NT2/D1 (cell line): ENCODE measurements at regions not wholly inside any gene's neighbourhood (a gene's known extent, or its start where the extent isn't known, plus 50 kb on each side); places are given as distances from the start of the nearest gene placed in this dataset.

Source experiments
- DNase-seq: peaks from one replicate; pipeline ENCODE4 v3.0.0-alpha.2; 2011; ENCODE audit warnings: low read depth, low spot score
- H3K27me3 ChIP-seq: 2 replicates; pipeline ENCODE4 v1.6.0; 2011; ENCODE audit warnings: mild to moderate bottlenecking; ENCODE audit not compliant: insufficient read length, insufficient read depth
- H3K36me3 ChIP-seq: 2 replicates; pipeline ENCODE4 v1.6.1; 2011; ENCODE audit warnings: mild to moderate bottlenecking, low read length, mixed read lengths; ENCODE audit not compliant: insufficient read depth, insufficient read length
- H3K4me1 ChIP-seq: 2 replicates; pipeline ENCODE4 v1.5.1; 2011; ENCODE audit not compliant: insufficient read depth, insufficient read length
- H3K4me3 ChIP-seq: 2 replicates; pipeline ENCODE4 v1.5.1; 2011; ENCODE audit warnings: low read depth; ENCODE audit not compliant: insufficient read length
- H3K9ac ChIP-seq: 2 replicates; pipeline ENCODE4 v1.6.0; 2011; ENCODE audit warnings: low read depth; ENCODE audit not compliant: insufficient read length
- H3K9me3 ChIP-seq: 2 replicates; pipeline ENCODE4 v1.5.1; 2011; ENCODE audit warnings: mild to moderate bottlenecking, low read length; ENCODE audit not compliant: insufficient read depth
- SUZ12 ChIP-seq: IDR thresholded peaks from 2 replicates; pipeline ENCODE4 v1.6.1; 2011; ENCODE audit not compliant: insufficient read length, insufficient read depth; ENCODE audit errors: extremely low read depth
- YY1 ChIP-seq: IDR thresholded peaks from 2 replicates; pipeline ENCODE4 v1.6.1; 2011; ENCODE audit not compliant: insufficient read length, insufficient read depth
- ZNF274 ChIP-seq: IDR thresholded peaks from 2 replicates; pipeline ENCODE4 v1.6.1; 2011; ENCODE audit warnings: mild to moderate bottlenecking, low read depth, low read length

GRCh38 chr5:167995844-167996425 lies 295.5 kb upstream of the WWC1 start:
- no peaks in the 10 kb centered on the region for H3K27me3 ChIP-seq
- no peaks in the 10 kb centered on the region for H3K9me3 ChIP-seq
- H3K9ac ChIP-seq: no peak overlapping the region
- no peaks in the 10 kb centered on the region for H3K4me1 ChIP-seq
- no peak for TF ChIP-seq ZNF274
- no peak for TF ChIP-seq YY1
- no peak for TF ChIP-seq SUZ12
- DNase-seq: no peak
- H3K4me3 ChIP-seq: no peak overlapping the region
- H3K36me3 ChIP-seq: no peaks in the 10 kb centered on the region

GRCh38 chr5:167998148-167998767 lies 293.2 kb upstream of the WWC1 start:
- no peaks in the 10 kb centered on the region for H3K27me3 ChIP-seq
- H3K36me3 ChIP-seq: no peaks in the 10 kb centered on the region
- no peak overlapping the region for H3K4me3 ChIP-seq
- DNase-seq: no peak
- no peaks in the 10 kb centered on the region for H3K9me3 ChIP-seq
- no peaks in the 10 kb centered on the region for H3K4me1 ChIP-seq
- no peak overlapping the region for H3K9ac ChIP-seq
- no peak for TF ChIP-seq YY1

GRCh38 chr5:167999182-167999581 lies 292.3 kb upstream of the WWC1 start:
- TF ChIP-seq SUZ12 (no peak), YY1 (no peak), ZNF274 (no peak)
- Histone ChIP-seq H3K27me3 (no peaks in the 10 kb centered on the region), H3K9me3 (no peaks in the 10 kb centered on the region), H3K36me3 (no peaks in the 10 kb centered on the region), H3K4me1 (no peaks in the 10 kb centered on the region), H3K9ac (no peak overlapping the region), H3K4me3 (no peak overlapping the region)
- DNase-seq: no peak

DNA sequence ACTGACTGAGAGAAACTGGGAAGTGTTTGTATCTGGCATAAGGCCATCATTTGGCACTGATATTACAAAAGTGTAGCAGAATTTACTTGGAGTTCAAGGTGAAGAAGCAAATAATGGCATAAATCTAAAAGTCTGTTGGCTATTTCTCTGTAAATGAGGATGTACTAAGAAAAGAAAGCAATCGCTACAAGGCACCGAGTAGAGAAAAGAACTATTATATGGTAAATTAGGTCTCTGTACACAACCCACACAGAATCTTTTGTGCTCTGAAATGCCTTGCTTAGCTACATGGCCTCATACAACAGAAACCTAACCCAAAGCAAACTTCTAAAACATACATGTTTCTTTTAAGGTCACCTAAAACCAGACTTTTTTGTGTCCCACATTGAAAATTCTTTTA lies 290.1 kb upstream of the WWC1 start:
- Histone ChIP-seq H3K4me3 (no peak overlapping the region), H3K9ac (no peak overlapping the region), H3K27me3 (no peaks in the 10 kb centered on the region), H3K36me3 (no peaks in the 10 kb centered on the region), H3K4me1 (no peaks in the 10 kb centered on the region), H3K9me3 (no peaks in the 10 kb centered on the region)
- DNase-seq: no peak
- TF ChIP-seq ZNF274 (no peak), SUZ12 (no peak), YY1 (no peak)

- no peak overlapping the region for H3K9ac ChIP-seq
- no peaks in the 10 kb centered on the region for H3K27me3 ChIP-seq
- TF ChIP-seq YY1: no peak
- no peak for TF ChIP-seq ZNF274
- TF ChIP-seq SUZ12: no peak
- no peaks in the 10 kb centered on the region for H3K9me3 ChIP-seq
- H3K4me1 ChIP-seq: no peaks in the 10 kb centered on the region
- H3K36me3 ChIP-seq: no peaks in the 10 kb centered on the region
- no peak for DNase-seq
- no peak overlapping the region for H3K4me3 ChIP-seq
Observed at GRCh38 chr5:168002116-168002515, 289.3 kb upstream of the WWC1 start.

DNA sequence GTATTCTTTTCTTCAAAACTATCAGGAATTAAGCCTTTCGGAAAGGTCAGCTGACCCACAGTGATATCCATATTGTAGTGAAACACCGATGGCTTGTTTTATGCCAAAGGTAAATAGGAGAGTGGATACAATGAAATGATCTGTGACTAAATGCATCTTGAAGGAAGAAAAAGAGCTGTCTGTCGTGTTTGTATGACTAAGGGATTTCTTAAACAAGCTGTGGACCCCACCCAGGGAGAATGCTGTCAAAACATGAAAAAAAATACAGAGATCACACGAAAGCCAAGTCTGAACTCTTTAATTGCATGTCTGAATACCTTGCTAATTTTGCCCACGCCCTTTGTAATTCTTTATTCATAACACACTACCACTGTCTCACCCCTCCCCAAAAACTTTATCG lies 286.4 kb upstream of the WWC1 start:
- no peaks in the 10 kb centered on the region for H3K27me3 ChIP-seq
- no peaks in the 10 kb centered on the region for H3K4me1 ChIP-seq
- TF ChIP-seq ZNF274 (no peak), SUZ12 (no peak), YY1 (no peak)
- H3K9me3 ChIP-seq: no peaks in the 10 kb centered on the region
- H3K9ac ChIP-seq: no peak overlapping the region
- DNase-seq: no peak
- H3K36me3 ChIP-seq: no peaks in the 10 kb centered on the region
- no peak overlapping the region for H3K4me3 ChIP-seq

DNA sequence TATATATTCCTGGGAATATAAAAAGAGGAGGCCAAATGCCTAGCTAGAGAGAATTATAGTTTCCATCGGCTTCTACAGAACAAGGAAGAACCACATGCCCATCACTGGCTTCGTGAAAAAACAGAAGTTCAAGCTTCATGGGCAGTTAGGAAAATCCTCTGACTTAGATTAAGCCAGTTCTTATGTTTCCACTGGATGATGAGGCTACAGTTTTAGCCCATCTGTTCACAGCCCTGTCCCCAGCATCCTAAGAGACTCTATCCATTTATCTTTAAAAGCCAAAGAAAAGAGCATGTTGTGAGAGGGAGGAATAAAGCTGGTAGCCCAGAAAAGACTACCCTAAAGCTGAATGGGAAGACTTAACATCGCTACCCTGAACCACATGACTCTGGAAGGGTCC lies 285.5 kb upstream of the WWC1 start:
- Histone ChIP-seq H3K27me3 (no peaks in the 10 kb centered on the region), H3K4me1 (no peaks in the 10 kb centered on the region), H3K9ac (no peak overlapping the region), H3K9me3 (no peaks in the 10 kb centered on the region), H3K4me3 (no peak overlapping the region), H3K36me3 (no peaks in the 10 kb centered on the region)
- no peak for DNase-seq
- no peak for TF ChIP-seq ZNF274
- no peak for TF ChIP-seq SUZ12
- no peak for TF ChIP-seq YY1
